ENCODE measurements at regions not wholly inside any gene's neighbourhood (a gene's known extent, or its start where the extent isn't known, plus 50 kb on each side); places are given as distances from the start of the nearest gene placed in this dataset.
"Not testable (repeated sequence)": the region's sequence is repeated elsewhere in the genome, so short reads cannot be mapped to it uniquely, and the experiment has no call there.

DNA sequence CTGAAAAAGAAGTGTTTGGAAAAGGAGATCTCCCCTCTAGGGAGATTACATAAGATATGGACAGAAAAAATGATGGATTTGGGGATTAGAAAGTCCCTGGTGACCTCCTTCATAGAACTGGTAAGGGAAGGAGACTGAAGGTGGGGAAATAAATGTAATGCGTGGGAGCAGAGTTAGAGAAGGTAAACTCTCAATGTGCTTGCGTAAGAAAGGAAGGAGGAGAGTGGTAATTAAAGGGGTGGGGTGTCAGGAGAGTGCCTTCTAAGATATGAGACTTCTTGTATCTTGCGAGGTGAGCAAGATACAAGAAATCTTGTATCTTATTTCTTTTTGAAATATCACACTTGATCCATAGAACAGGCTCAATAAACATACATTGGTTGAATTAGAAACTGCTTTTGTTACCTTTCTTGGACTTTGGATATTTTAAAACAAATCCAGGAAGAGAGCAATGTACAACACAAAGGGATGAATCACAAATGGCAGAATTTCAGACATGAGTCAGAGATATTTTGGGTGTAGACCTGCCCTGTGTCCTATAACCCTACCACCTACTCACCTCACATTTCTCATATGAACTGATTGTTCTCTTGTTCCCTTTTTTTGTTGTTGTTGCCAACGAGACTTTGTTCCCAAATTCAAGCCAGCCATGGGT lies 342.4 kb downstream of the INSIG2 start:
- Histone ChIP-seq H3K9ac (ENCODE audit: insufficient read length, low read depth) (no peak overlapping the region), H3K9me3 (ENCODE audit: insufficient read depth, low read length) (peaks cover 16% of the 10 kb centered on the region), H3K36me3 (ENCODE audit: insufficient read depth, insufficient read length, low read length) (no peaks in the 10 kb centered on the region), H3K4me1 (ENCODE audit: insufficient read depth, insufficient read length) (no peaks in the 10 kb centered on the region), H3K27me3 (ENCODE audit: insufficient read depth, insufficient read length) (no peaks in the 10 kb centered on the region), H3K4me3 (ENCODE audit: insufficient read length, low read depth) (no peak overlapping the region)
- no peak for DNase-seq (ENCODE audit: low read depth, low spot score)
- TF ChIP-seq YY1 (IDR thresholded peaks at IDR 0.05; ENCODE audit: insufficient read depth, insufficient read length) (no peak), SUZ12 (IDR thresholded peaks at IDR 0.05; ENCODE audit: extremely low read depth, insufficient read depth, insufficient read length) (no peak), ZNF274 (IDR thresholded peaks at IDR 0.05; ENCODE audit: low read depth, low read length) (no peak)

- Histone ChIP-seq H3K36me3 (ENCODE audit: insufficient read depth, insufficient read length, low read length) (no peaks in the 10 kb centered on the region), H3K27me3 (ENCODE audit: insufficient read depth, insufficient read length) (no peaks in the 10 kb centered on the region), H3K9me3 (ENCODE audit: insufficient read depth, low read length) (peaks cover 25% of the 10 kb centered on the region), H3K4me3 (ENCODE audit: insufficient read length, low read depth) (no peak overlapping the region), H3K4me1 (ENCODE audit: insufficient read depth, insufficient read length) (no peaks in the 10 kb centered on the region), H3K9ac (ENCODE audit: insufficient read length, low read depth) (no peak overlapping the region)
- no peak for DNase-seq (ENCODE audit: low read depth, low spot score)
- TF ChIP-seq ZNF274 (IDR thresholded peaks at IDR 0.05; ENCODE audit: low read depth, low read length) (no peak), YY1 (IDR thresholded peaks at IDR 0.05; ENCODE audit: insufficient read depth, insufficient read length) (no peak), SUZ12 (IDR thresholded peaks at IDR 0.05; ENCODE audit: extremely low read depth, insufficient read depth, insufficient read length) (no peak)
These were observed 336.9 kb downstream of the INSIG2 start for GRCh38 chr2:118425191-118425590.

GRCh38 chr2:118423776-118424175 lies 335.5 kb downstream of the INSIG2 start:
- Histone ChIP-seq H3K9ac (ENCODE audit: insufficient read length, low read depth) (no peak overlapping the region), H3K27me3 (ENCODE audit: insufficient read depth, insufficient read length) (no peaks in the 10 kb centered on the region), H3K36me3 (ENCODE audit: insufficient read depth, insufficient read length, low read length) (no peaks in the 10 kb centered on the region), H3K4me3 (ENCODE audit: insufficient read length, low read depth) (no peak overlapping the region), H3K9me3 (ENCODE audit: insufficient read depth, low read length) (peaks cover 24% of the 10 kb centered on the region), H3K4me1 (ENCODE audit: insufficient read depth, insufficient read length) (no peaks in the 10 kb centered on the region)
- TF ChIP-seq SUZ12 (IDR thresholded peaks at IDR 0.05; ENCODE audit: extremely low read depth, insufficient read depth, insufficient read length) (no peak), ZNF274 (IDR thresholded peaks at IDR 0.05; ENCODE audit: low read depth, low read length) (no peak), YY1 (IDR thresholded peaks at IDR 0.05; ENCODE audit: insufficient read depth, insufficient read length) (no peak)
- no peak for DNase-seq (ENCODE audit: low read depth, low spot score)

DNA sequence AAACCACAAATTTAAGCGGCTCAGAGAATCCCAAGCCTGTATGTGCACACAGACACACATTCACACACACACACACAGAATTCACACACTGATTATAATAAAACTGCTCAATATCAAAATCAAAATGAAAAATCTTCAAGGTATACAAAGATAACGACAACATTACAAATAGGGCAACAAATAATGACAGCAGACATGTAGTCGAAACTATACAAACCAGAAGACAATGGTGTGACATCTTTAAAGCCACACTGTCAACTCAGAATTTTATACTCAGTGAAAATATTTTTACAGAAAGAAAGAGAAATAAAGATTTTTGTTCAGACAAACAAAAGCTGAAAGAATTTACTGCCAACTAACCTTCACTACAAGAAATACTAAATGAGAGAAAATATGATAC lies 333.4 kb downstream of the INSIG2 start:
- TF ChIP-seq SUZ12 (IDR thresholded peaks at IDR 0.05; ENCODE audit: extremely low read depth, insufficient read depth, insufficient read length): no peak
- Histone ChIP-seq H3K27me3 (ENCODE audit: insufficient read depth, insufficient read length) (no peaks in the 10 kb centered on the region), H3K9me3 (ENCODE audit: insufficient read depth, low read length) (peaks cover 8% of the 10 kb centered on the region), H3K36me3 (ENCODE audit: insufficient read depth, insufficient read length, low read length) (no peaks in the 10 kb centered on the region), H3K9ac (ENCODE audit: insufficient read length, low read depth) (no peak overlapping the region), H3K4me1 (ENCODE audit: insufficient read depth, insufficient read length) (no peaks in the 10 kb centered on the region), H3K4me3 (ENCODE audit: insufficient read length, low read depth) (no peak overlapping the region)
- DNase-seq (ENCODE audit: low read depth, low spot score): no peak

GRCh38 chr2:118417406-118418120 lies 329.3 kb downstream of the INSIG2 start:
- Histone ChIP-seq H3K9me3 (ENCODE audit: insufficient read depth, low read length) (peaks cover 8% of the 10 kb centered on the region), H3K9ac (ENCODE audit: insufficient read length, low read depth) (no peak overlapping the region), H3K4me3 (ENCODE audit: insufficient read length, low read depth) (no peak overlapping the region)

GRCh38 chr2:118415186-118415585 lies 326.9 kb downstream of the INSIG2 start:
- H3K9ac ChIP-seq (ENCODE audit: insufficient read length, low read depth); H3K9me3 ChIP-seq (ENCODE audit: insufficient read depth, low read length); DNase-seq (ENCODE audit: low read depth, low spot score): not testable (repeated sequence)

More at GRCh38 chr2:118417406-118418120, 329.3 kb downstream of the INSIG2 start:
- Histone ChIP-seq H3K36me3 (ENCODE audit: insufficient read depth, insufficient read length, low read length) (no peaks in the 10 kb centered on the region), H3K4me1 (ENCODE audit: insufficient read depth, insufficient read length) (no peaks in the 10 kb centered on the region), H3K27me3 (ENCODE audit: insufficient read depth, insufficient read length) (no peaks in the 10 kb centered on the region)
- no peak for TF ChIP-seq ZNF274 (IDR thresholded peaks at IDR 0.05; ENCODE audit: low read depth, low read length)
- TF ChIP-seq YY1 (IDR thresholded peaks at IDR 0.05; ENCODE audit: insufficient read depth, insufficient read length): no peak
- no peak for TF ChIP-seq SUZ12 (IDR thresholded peaks at IDR 0.05; ENCODE audit: extremely low read depth, insufficient read depth, insufficient read length)
- no peak for DNase-seq (ENCODE audit: low read depth, low spot score)

DNA sequence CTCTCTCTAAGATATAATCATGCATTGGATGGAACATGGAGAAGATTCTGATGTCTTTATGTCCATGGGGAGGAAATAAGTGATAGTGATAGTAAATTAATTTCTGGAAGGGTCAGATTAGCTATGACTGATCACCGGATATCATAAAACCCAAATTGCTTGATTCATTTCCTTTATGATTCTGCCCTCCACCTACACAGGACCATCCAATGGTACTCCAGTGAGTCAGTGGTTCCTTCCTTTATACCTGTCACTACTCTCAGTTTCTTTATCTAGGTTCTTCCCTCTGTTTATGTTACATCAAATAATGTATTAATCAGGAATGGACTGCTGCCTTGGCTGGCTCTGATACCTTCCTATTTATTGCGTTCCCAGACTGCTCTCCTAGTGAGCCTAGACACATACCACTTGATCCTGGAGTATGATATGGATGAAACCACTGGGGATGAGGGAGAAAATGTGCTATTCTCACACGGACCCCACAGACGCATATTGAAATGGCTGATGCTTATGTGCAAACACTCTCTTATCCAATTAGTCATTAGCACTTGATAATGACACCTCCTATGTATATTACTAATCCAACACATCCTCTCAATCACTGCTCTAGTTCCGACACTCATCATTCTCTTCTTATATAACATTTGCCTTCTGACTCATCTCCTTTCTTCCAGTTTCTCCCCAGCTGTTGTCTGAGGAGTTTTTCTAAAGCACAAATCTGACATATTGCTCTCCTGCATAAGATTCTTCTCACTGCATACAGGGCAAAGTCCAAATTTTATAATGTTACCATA lies 315.6 kb downstream of the INSIG2 start:
- DNase-seq (ENCODE audit: low read depth, low spot score): no peak
- H3K36me3 ChIP-seq (ENCODE audit: insufficient read depth, insufficient read length, low read length): no peaks in the 10 kb centered on the region
- TF ChIP-seq SUZ12 (IDR thresholded peaks at IDR 0.05; ENCODE audit: extremely low read depth, insufficient read depth, insufficient read length) (no peak), ZNF274 (IDR thresholded peaks at IDR 0.05; ENCODE audit: low read depth, low read length) (no peak), YY1 (IDR thresholded peaks at IDR 0.05; ENCODE audit: insufficient read depth, insufficient read length) (no peak)
- no peaks in the 10 kb centered on the region for H3K4me1 ChIP-seq (ENCODE audit: insufficient read depth, insufficient read length)
- H3K9me3 ChIP-seq (ENCODE audit: insufficient read depth, low read length): peaks cover 5% of the 10 kb centered on the region; the same call in 1 of the 2 replicates
- no peak overlapping the region for H3K9ac ChIP-seq (ENCODE audit: insufficient read length, low read depth)
- no peaks in the 10 kb centered on the region for H3K27me3 ChIP-seq (ENCODE audit: insufficient read depth, insufficient read length)
- no peak overlapping the region for H3K4me3 ChIP-seq (ENCODE audit: insufficient read length, low read depth)

More at GRCh38 chr2:118415186-118415585, 326.9 kb downstream of the INSIG2 start:
- not testable (repeated sequence) for H3K27me3 ChIP-seq (ENCODE audit: insufficient read depth, insufficient read length); H3K4me3 ChIP-seq (ENCODE audit: insufficient read length, low read depth); H3K36me3 ChIP-seq (ENCODE audit: insufficient read depth, insufficient read length, low read length); H3K4me1 ChIP-seq (ENCODE audit: insufficient read depth, insufficient read length)

All from NT2/D1 (cell line).